ENCODE measurements at regions not wholly inside any gene's neighbourhood (a gene's known extent, or its start where the extent isn't known, plus 50 kb on each side); places are given as distances from the start of the nearest gene placed in this dataset.

DNA sequence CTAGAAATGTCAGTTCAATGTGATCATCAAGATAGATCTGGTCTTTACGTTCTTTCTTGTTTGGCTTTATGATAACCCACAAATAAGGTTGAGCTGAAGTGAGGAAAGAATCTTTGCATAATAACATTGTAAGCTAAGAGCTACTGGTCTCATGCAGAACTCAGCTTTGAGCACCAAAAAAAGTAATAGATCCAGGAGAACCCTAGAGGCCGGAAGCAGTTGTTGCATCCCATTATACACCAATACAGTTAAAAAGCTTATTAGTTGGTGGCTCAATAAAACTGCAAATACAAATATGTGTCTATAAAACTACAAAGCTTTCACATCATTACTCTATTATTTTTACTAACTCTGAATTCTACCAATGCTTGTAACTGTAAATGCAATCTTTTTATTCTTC, 85.5 kb upstream of the NUDT12 start:
- Histone ChIP-seq H3K9me2 (ENCODE audit: insufficient read depth) (no peaks in the 10 kb centered on the region), H3K27me3 (ENCODE audit: insufficient read depth, low read length) (no peaks in the 10 kb centered on the region), H3K36me3 (ENCODE audit: control insufficient read depth in 1 of 2, insufficient read depth in 2 of 2, low read length in 2 of 2) (no peaks in the 10 kb centered on the region), H4K20me1 (ENCODE audit: insufficient read depth) (no peaks in the 10 kb centered on the region), H3K9me3 (ENCODE audit: control insufficient read depth in 1 of 2, insufficient read depth in 1 of 2, low read depth in 1 of 2, low read length in 2 of 2) (no peaks in the 10 kb centered on the region), H2AFZ (ENCODE audit: low read depth, low read length, poor library complexity, severe bottlenecking) (no peak overlapping the region), H3K4me3 (replicated peaks in 1 of 2; ENCODE audit: low read depth in 1 of 2, low read length in 2 of 2) (no peak overlapping the region), H3K79me2 (ENCODE audit: insufficient read depth, low read length) (no peaks in the 10 kb centered on the region), H3K9ac (ENCODE audit: low read length) (no peak overlapping the region), H3K4me2 (ENCODE audit: low read length) (no peak overlapping the region), H3K4me1 (ENCODE audit: control insufficient read depth in 1 of 2, insufficient read depth in 2 of 2, low read length in 2 of 2) (no peaks in the 10 kb centered on the region), H3K27ac (ENCODE audit: low read depth, low read length) (no peak overlapping the region)
- CTCF ChIA-PET = no interaction called here
- no peak; the same call in 1 of the 2 replicates for ATAC-seq
- BruUV-seq (replicated peaks) = no TSS peak
- TF ChIP-seq RAD21 (IDR thresholded peaks at IDR 0.05; ENCODE audit: low read depth) (0 out of 2 replicates have a peak, but pooled peaks have one; percentile 3), YY1 (IDR thresholded peaks at IDR 0.05; ENCODE audit: extremely low read depth, insufficient replicate concordance, low read depth, low read length) (no peak)
- TF ChIP-seq, protein P1, sequence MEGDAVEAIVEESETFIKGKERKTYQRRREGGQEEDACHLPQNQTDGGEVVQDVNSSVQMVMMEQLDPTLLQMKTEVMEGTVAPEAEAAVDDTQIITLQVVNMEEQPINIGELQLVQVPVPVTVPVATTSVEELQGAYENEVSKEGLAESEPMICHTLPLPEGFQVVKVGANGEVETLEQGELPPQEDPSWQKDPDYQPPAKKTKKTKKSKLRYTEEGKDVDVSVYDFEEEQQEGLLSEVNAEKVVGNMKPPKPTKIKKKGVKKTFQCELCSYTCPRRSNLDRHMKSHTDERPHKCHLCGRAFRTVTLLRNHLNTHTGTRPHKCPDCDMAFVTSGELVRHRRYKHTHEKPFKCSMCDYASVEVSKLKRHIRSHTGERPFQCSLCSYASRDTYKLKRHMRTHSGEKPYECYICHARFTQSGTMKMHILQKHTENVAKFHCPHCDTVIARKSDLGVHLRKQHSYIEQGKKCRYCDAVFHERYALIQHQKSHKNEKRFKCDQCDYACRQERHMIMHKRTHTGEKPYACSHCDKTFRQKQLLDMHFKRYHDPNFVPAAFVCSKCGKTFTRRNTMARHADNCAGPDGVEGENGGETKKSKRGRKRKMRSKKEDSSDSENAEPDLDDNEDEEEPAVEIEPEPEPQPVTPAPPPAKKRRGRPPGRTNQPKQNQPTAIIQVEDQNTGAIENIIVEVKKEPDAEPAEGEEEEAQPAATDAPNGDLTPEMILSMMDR (IDR thresholded peaks at IDR 0.05 in 2 of 3, conservative IDR thresholded peaks at IDR 0.05 in 1 of 3; ENCODE audit: borderline replicate concordance in 1 of 3, insufficient read depth in 1 of 3, low read depth in 2 of 3, low read length in 2 of 3) = peak in 2 of 3 experiments; percentile 30 to 49; a peak in 4 of 6 replicates
- no peak for DNase-seq (ENCODE audit: low read depth, low spot score)
- RAD21 ChIA-PET (ENCODE audit: low non-redundant PET in 1 of 2, low total read pairs in 2 of 2, uncharacterized antibody in 2 of 2, unreplicated experiment in 2 of 2) = no interaction called here
- intact Hi-C loops (cut with micrococcal nuclease) = no loop called here
- POLR2A ChIA-PET = no interaction called here

GRCh38 chr5:103646698-103647614, 84.4 kb upstream of the NUDT12 start:
- no peak for DNase-seq (ENCODE audit: low read depth, low spot score)
- ChIA-PET POLR2A (no interaction called here), RAD21 (ENCODE audit: low non-redundant PET in 1 of 2, low total read pairs in 2 of 2, uncharacterized antibody in 2 of 2, unreplicated experiment in 2 of 2) (no interaction called here), CTCF (no interaction called here)
- Histone ChIP-seq H3K4me3 (replicated peaks in 1 of 2; ENCODE audit: low read depth in 1 of 2, low read length in 2 of 2) (no peak overlapping the region), H3K4me2 (ENCODE audit: low read length) (no peak overlapping the region), H3K4me1 (ENCODE audit: control insufficient read depth in 1 of 2, insufficient read depth in 2 of 2, low read length in 2 of 2) (no peaks in the 10 kb centered on the region), H3K9me3 (ENCODE audit: control insufficient read depth in 1 of 2, insufficient read depth in 1 of 2, low read depth in 1 of 2, low read length in 2 of 2) (no peaks in the 10 kb centered on the region), H4K20me1 (ENCODE audit: insufficient read depth) (no peaks in the 10 kb centered on the region), H2AFZ (ENCODE audit: low read depth, low read length, poor library complexity, severe bottlenecking) (no peak overlapping the region), H3K27me3 (ENCODE audit: insufficient read depth, low read length) (no peaks in the 10 kb centered on the region), H3K36me3 (ENCODE audit: control insufficient read depth in 1 of 2, insufficient read depth in 2 of 2, low read length in 2 of 2) (no peaks in the 10 kb centered on the region), H3K9me2 (ENCODE audit: insufficient read depth) (no peaks in the 10 kb centered on the region), H3K79me2 (ENCODE audit: insufficient read depth, low read length) (no peaks in the 10 kb centered on the region), H3K9ac (ENCODE audit: low read length) (no peak overlapping the region), H3K27ac (ENCODE audit: low read depth, low read length) (no peak overlapping the region)
- intact Hi-C loops (cut with micrococcal nuclease) = no loop called here
- ATAC-seq = no peak
- no TSS peak for BruUV-seq (replicated peaks)
- TF ChIP-seq SRF (IDR thresholded peaks at IDR 0.05; ENCODE audit: low read depth) (no peak), POLR2AphosphoS5 (IDR thresholded peaks at IDR 0.05; ENCODE audit: low read depth, low read length) (no peak), MAX (IDR thresholded peaks at IDR 0.05) (no peak), EZH2 (IDR thresholded peaks at IDR 0.05) (no peak)
- TF ChIP-seq, protein P2, sequence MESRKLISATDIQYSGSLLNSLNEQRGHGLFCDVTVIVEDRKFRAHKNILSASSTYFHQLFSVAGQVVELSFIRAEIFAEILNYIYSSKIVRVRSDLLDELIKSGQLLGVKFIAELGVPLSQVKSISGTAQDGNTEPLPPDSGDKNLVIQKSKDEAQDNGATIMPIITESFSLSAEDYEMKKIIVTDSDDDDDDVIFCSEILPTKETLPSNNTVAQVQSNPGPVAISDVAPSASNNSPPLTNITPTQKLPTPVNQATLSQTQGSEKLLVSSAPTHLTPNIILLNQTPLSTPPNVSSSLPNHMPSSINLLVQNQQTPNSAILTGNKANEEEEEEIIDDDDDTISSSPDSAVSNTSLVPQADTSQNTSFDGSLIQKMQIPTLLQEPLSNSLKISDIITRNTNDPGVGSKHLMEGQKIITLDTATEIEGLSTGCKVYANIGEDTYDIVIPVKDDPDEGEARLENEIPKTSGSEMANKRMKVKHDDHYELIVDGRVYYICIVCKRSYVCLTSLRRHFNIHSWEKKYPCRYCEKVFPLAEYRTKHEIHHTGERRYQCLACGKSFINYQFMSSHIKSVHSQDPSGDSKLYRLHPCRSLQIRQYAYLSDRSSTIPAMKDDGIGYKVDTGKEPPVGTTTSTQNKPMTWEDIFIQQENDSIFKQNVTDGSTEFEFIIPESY (IDR thresholded peaks at IDR 0.05; ENCODE audit: extremely low read depth, insufficient replicate concordance, low read length) = no peak

All from HCT116 (cell line).